Loucy (cell line): ENCODE measurements at regions not wholly inside any gene's neighbourhood (a gene's known extent, or its start where the extent isn't known, plus 50 kb on each side); places are given as distances from the start of the nearest gene placed in this dataset.

Experiments
- CTCF ChIP-seq: fragments of 200-600 bp; sonication (generic); conservative IDR thresholded peaks from 2 replicates; pipeline ENCODE4 v1.5.1; 2014; ENCODE audit warnings: mild to moderate bottlenecking, antibody characterized with exemption, low read length
- EZH2phosphoT487 ChIP-seq: fragments of 200-600 bp; IDR thresholded peaks from 2 replicates; pipeline ENCODE4 v1.6.1; 2018; ENCODE audit warnings: antibody characterized with exemption, mild to moderate bottlenecking, moderate library complexity, borderline replicate concordance

- TF ChIP-seq CTCF (no peak), EZH2phosphoT487 (no peak)
These were observed 853.4 kb downstream of the NCAM2 start for GRCh38 chr21:21851657-21852056.
